MM.1S (cell line): ENCODE measurements at regions not wholly inside any gene's neighbourhood (a gene's known extent, or its start where the extent isn't known, plus 50 kb on each side); places are given as distances from the start of the nearest gene placed in this dataset.

Source experiments
- EZH2 ChIP-seq: fragments of 300-600 bp; sonication (generic); optimal IDR thresholded peaks from 2 replicates; pipeline ENCODE3; 2017; ENCODE audit warnings: low read depth, mild to moderate bottlenecking, antibody characterized with exemption, low read length, mixed read lengths
- EZH2phosphoT487 ChIP-seq: fragments of 300-600 bp; sonication (generic); IDR thresholded peaks from 2 replicates; pipeline ENCODE4 v1.6.1; 2018; ENCODE audit warnings: antibody characterized with exemption, low read length
- TF ChIP-seq, protein P1 (sequence below): fragments of 300-600 bp; sonication (generic); IDR thresholded peaks from 2 replicates; pipeline ENCODE4 v1.5.1; 2016; ENCODE audit warnings: antibody characterized with exemption, low read length, mixed read lengths

DNA sequence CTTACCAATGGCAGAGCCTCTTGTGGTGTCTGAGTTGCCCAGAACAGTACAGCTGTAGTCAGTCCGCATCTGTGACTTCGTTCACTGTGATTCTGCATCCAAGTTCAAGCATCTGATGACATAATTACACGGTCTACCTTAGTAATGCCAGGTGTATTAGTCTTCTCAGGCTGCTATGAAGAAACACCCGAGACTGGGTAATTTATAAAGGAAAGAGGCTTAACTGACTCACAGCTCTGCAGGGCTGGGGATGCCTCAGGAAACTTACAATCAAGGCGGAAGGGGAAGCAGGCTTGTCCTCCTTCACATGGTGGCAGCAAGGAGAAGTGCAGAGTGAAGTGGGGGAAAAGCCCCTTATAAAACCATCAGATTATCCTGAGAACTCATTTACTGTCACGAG lies 163.9 kb upstream of the SULF2 start:
- TF ChIP-seq, protein P1, sequence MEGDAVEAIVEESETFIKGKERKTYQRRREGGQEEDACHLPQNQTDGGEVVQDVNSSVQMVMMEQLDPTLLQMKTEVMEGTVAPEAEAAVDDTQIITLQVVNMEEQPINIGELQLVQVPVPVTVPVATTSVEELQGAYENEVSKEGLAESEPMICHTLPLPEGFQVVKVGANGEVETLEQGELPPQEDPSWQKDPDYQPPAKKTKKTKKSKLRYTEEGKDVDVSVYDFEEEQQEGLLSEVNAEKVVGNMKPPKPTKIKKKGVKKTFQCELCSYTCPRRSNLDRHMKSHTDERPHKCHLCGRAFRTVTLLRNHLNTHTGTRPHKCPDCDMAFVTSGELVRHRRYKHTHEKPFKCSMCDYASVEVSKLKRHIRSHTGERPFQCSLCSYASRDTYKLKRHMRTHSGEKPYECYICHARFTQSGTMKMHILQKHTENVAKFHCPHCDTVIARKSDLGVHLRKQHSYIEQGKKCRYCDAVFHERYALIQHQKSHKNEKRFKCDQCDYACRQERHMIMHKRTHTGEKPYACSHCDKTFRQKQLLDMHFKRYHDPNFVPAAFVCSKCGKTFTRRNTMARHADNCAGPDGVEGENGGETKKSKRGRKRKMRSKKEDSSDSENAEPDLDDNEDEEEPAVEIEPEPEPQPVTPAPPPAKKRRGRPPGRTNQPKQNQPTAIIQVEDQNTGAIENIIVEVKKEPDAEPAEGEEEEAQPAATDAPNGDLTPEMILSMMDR: no peak
- TF ChIP-seq EZH2phosphoT487: no peak
- no peak for TF ChIP-seq EZH2
